ENCODE measurements at regions not wholly inside any gene's neighbourhood (a gene's known extent, or its start where the extent isn't known, plus 50 kb on each side); places are given as distances from the start of the nearest gene placed in this dataset.

DNA sequence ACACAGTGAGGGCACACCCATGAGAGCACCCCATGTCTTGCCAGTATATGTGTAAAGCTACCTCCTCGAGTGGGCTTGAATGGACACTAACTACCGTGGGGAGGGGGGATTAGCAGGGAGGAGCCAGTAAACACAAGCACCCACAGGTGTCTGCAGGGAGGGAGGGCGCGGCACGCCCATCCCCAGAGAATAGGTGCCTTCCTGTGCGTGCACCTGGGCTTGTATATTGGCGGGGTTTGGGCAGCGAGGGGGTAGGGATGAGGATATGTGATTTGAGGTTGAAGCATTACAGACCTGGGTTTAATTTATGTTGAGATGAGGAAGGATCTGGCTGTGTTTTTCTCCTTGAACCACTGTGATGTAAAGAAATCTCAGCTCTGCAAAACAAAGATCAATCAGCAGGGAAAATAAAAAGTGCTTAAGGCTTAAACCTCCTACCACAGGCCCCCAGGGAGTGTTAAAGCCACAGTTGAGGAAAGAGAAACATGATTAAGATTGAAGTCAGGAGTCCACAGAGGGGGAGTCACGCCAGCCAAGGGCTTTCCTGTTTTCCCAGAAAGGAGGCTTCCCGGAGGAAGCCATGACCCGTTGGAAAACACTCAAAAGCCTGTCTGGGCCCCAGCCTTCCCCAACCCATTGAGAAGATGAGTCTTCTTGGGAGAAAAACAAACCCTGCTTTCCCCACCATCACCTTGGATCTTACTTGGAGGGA lies 80.0 kb downstream of the CAMK2N1 start:
- DNase-seq (ENCODE audit: low read depth), result no peak
- no peak overlapping the region for H3K4me3 ChIP-seq (ENCODE audit: low read depth, low read length)
- TF ChIP-seq, protein P1, sequence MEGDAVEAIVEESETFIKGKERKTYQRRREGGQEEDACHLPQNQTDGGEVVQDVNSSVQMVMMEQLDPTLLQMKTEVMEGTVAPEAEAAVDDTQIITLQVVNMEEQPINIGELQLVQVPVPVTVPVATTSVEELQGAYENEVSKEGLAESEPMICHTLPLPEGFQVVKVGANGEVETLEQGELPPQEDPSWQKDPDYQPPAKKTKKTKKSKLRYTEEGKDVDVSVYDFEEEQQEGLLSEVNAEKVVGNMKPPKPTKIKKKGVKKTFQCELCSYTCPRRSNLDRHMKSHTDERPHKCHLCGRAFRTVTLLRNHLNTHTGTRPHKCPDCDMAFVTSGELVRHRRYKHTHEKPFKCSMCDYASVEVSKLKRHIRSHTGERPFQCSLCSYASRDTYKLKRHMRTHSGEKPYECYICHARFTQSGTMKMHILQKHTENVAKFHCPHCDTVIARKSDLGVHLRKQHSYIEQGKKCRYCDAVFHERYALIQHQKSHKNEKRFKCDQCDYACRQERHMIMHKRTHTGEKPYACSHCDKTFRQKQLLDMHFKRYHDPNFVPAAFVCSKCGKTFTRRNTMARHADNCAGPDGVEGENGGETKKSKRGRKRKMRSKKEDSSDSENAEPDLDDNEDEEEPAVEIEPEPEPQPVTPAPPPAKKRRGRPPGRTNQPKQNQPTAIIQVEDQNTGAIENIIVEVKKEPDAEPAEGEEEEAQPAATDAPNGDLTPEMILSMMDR (IDR thresholded peaks at IDR 0.05; ENCODE audit: insufficient read depth, low read depth, low read length, missing control alignments), result no peak

DNA sequence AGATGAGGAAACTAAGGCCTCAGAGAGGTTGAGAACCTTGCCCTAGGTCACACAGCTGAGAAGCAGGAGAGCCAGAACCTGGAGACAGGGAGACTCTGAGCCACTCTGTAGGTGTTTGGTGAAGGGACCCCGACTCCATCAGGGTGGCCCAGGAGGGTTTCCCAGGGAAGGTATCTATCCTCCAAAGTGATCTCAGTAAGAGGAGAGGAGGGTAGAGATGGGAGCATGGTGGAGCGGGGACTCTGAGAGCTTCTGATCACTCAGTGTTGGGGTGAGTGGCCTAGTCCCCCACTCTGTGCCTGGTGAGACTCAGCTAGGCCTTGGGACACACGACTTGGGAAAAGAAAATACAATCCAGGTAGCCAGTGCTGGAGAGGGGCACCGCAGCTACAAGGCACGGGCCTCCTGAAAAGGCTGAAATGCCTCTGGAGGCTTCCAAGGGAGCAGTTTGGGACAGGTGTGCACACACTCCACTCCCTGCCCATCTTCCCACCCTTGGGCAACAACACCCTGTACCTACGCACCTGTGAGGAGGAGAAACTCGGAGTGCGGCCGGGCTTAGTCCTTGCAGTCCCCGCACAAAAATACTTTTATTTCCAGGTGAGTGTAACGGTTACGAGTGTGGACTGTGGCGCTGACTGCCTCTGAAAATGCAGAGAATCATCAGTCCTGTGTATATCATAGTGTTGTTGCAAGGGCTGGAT lies 80.8 kb downstream of the CAMK2N1 start:
- TF ChIP-seq, protein P1 (IDR thresholded peaks at IDR 0.05; ENCODE audit: insufficient read depth, low read depth, low read length, missing control alignments), result no peak
- DNase-seq (ENCODE audit: low read depth), result no peak
- no peak overlapping the region for H3K4me3 ChIP-seq (ENCODE audit: low read depth, low read length)

Measured in GM12865 (cell line).